Esophagus squamous epithelium (tissue), 5 donors: ENCODE measurements at regions not wholly inside any gene's neighbourhood (a gene's known extent, or its start where the extent isn't known, plus 50 kb on each side); places are given as distances from the start of the nearest gene placed in this dataset.

Experiments used
- DNase-seq: peaks from one replicate; lab custom pipeline; 2025; lab: John Stamatoyannopoulos, UW
- H3K27ac ChIP-seq, 4 donors: fragments of 200-600 bp; sonication (generic); one replicate each; pipeline ENCODE4 v1.5.1; 2016 to 2019; ENCODE audit warnings: mild to moderate bottlenecking in 1 of 4
- H3K27me3 ChIP-seq, 4 donors: fragments of 200-600 bp; sonication (generic); 1 replicate in 3 of 4; 2 replicates in 1 of 4; pipeline versions ENCODE4 v1.5.1 to v1.6.0; 2017 to 2021; ENCODE audit warnings: antibody characterized with exemption in 1 of 4
- H3K36me3 ChIP-seq, 3 donors: fragments of 200-600 bp; sonication (generic); one replicate each; pipeline ENCODE4 v1.5.1; 2016 to 2019
- H3K4me1 ChIP-seq, 3 donors: fragments of 200-600 bp; sonication (generic); one replicate each; pipeline ENCODE4 v1.5.1; 2017 to 2019
- H3K4me3 ChIP-seq, 4 donors: fragments of 200-600 bp; sonication (generic); 1 replicate in 3 of 4; 2 replicates in 1 of 4; pipeline ENCODE4 v1.5.1; 2016 to 2019; ENCODE audit warnings: mild to moderate bottlenecking in 2 of 4, moderate library complexity in 1 of 4
- H3K9me3 ChIP-seq, 3 donors: fragments of 200-600 bp; sonication (generic); one replicate each; pipeline ENCODE4 v1.5.1; 2016 to 2019
- CTCF ChIP-seq, 6 experiments: fragments of 450-650 bp in 4 of 6; fragments of 200-600 bp in 2 of 6; sonication (generic) in 2 of 6; IDR thresholded peaks; one replicate each; pipeline ENCODE4 v1.5.1; 2016 to 2019; ENCODE audit warnings: antibody characterized with exemption in 6 of 6, mild to moderate bottlenecking in 4 of 6, moderate library complexity in 4 of 6
- POLR2A ChIP-seq, 4 donors: fragments of 450-650 bp; IDR thresholded peaks; one replicate each; pipeline ENCODE4 v1.6.1; 2017; ENCODE audit warnings: antibody characterized with exemption in 4 of 4, mild to moderate bottlenecking in 4 of 4, moderate library complexity in 3 of 4
- WGBS, 2 donors: methylation state at CpG; one replicate each; pipeline ENCODE4 v1.1.5; 2018; 5-methylcytosine and 5-hydroxymethylcytosine counted together
- intact Hi-C: fragments of 100-400 bp; cut with DNase I; formaldehyde crosslinking; loops from one replicate; pipeline ENCODE4 v1.15.0; 2022
- donor health status: DM: yes; HTN: yes; CAD: no.

GRCh38 chr14:98592611-98593170 is 679.3 kb downstream of the BCL11B start:
- Histone ChIP-seq H3K4me3 (no peak overlapping the region), H3K27ac (no peak overlapping the region), H3K27me3 (no peaks in the 10 kb centered on the region), H3K36me3 (no peaks in the 10 kb centered on the region), H3K4me1 (no peaks in the 10 kb centered on the region), H3K9me3 (peaks cover 0 to 7% (median 5%) of the 10 kb centered on the region in 3 donors)
- DNase-seq: no peak
- intact Hi-C loops: no loop called here
- WGBS, 2 donors: 89% methylated on average over 5 to 12 of the region's 21 CpGs
- TF ChIP-seq POLR2A (IDR thresholded peaks at IDR 0.05) (no peak), CTCF (IDR thresholded peaks at IDR 0.05) (no peak)

DNA sequence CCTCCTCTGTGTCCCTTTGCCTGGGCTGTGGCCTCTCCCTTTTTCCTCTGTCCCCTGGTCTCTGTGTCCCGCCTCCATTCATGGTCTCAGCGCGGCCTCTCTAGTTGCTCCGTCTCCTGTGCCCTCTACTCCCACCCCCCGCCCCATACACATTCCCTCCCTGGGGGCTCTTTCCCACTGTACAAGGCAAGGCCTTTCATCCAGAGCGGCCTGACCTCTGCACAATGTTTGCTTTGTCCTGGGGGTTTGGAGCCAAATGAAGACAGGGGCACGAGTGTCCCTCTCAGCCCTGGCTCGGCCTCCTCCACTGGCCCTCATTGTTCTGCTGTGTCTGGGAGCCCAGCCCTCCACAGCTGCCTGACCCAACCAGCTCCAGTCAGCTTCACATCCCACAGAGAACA is 678.6 kb downstream of the BCL11B start:
- intact Hi-C loops: no loop called here
- H3K27me3 ChIP-seq: no peaks in the 10 kb centered on the region
- peaks cover 0 to 7% (median 5%) of the 10 kb centered on the region in 3 donors for H3K9me3 ChIP-seq
- H3K27ac ChIP-seq: no peak overlapping the region
- TF ChIP-seq POLR2A (IDR thresholded peaks at IDR 0.05) (no peak), CTCF (IDR thresholded peaks at IDR 0.05) (no peak)
- no peaks in the 10 kb centered on the region for H3K4me1 ChIP-seq
- DNase-seq: no peak
- H3K36me3 ChIP-seq: no peaks in the 10 kb centered on the region
- no peak overlapping the region for H3K4me3 ChIP-seq
- WGBS, 2 donors: 71 to 75% methylated on average over 2 to 8 of the region's 8 CpGs

GRCh38 chr14:98594156-98594555 is 677.8 kb downstream of the BCL11B start:
- H3K9me3 ChIP-seq: peaks cover 0 to 7% (median 5%) of the 10 kb centered on the region in 3 donors
- TF ChIP-seq POLR2A (IDR thresholded peaks at IDR 0.05) (no peak), CTCF (IDR thresholded peaks at IDR 0.05) (no peak)
- no peaks in the 10 kb centered on the region for H3K4me1 ChIP-seq
- H3K36me3 ChIP-seq: no peaks in the 10 kb centered on the region
- no peak overlapping the region for H3K4me3 ChIP-seq
- no peaks in the 10 kb centered on the region for H3K27me3 ChIP-seq
- no peak overlapping the region for H3K27ac ChIP-seq
- WGBS, 2 donors: 64 to 85% methylated on average over 5 of the region's 5 CpGs
- intact Hi-C loops: no loop called here
- DNase-seq: no peak

DNA sequence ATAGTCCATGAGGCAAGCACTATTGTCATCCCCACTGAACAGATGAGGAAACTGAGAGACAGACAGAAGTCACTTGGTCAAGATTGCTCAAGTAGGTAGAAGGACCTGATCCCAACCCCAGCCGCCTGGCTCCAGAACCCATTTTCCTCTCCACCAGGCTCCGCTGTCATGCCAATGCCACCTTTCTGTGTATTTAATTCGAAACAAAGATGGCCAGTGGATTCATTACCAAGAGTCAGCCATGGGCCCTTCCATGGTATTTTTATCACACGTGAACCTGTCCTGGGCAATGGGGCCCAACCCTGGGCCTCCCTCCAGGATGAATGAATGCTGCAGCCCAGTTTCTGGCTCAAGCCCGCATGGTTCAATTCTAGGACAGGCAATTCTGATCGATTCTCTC is 673.4 kb downstream of the BCL11B start:
- H3K4me1 ChIP-seq: no peaks in the 10 kb centered on the region
- intact Hi-C loops: no loop called here
- H3K4me3 ChIP-seq: no peak overlapping the region
- no peaks in the 10 kb centered on the region for H3K27me3 ChIP-seq
- H3K9me3 ChIP-seq: peaks cover 0 to 7% (median 5%) of the 10 kb centered on the region in 3 donors
- TF ChIP-seq POLR2A (IDR thresholded peaks at IDR 0.05) (no peak), CTCF (IDR thresholded peaks at IDR 0.05) (no peak)
- DNase-seq: no peak
- 89 to 90% methylated on average over 5 to 6 of the region's 6 CpGs for WGBS, 2 donors
- no peaks in the 10 kb centered on the region for H3K36me3 ChIP-seq
- H3K27ac ChIP-seq: no peak overlapping the region

DNA sequence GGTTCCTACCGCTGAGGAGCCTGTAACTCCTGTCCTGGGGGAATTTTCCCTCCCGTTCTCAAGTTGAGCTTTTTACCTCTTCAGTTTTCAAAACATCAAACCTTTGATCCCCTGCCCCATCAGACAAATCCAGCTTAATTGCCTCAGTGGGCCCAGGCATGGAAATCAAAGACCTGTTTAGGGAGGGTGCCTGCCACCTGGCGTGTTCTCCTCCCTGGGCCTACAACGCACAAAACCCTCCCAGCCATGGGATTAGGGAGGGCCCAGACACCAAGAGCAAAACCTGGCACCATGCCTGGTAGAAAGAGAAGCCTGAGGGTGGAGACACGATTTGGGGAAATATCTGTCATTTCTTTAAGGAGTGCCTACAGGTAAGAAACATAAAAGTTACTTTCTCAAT is 672.9 kb downstream of the BCL11B start:
- intact Hi-C loops: no loop called here
- no peak for DNase-seq
- Histone ChIP-seq H3K4me3 (no peak overlapping the region), H3K27me3 (no peaks in the 10 kb centered on the region), H3K4me1 (no peaks in the 10 kb centered on the region), H3K9me3 (peaks cover 0 to 7% (median 5%) of the 10 kb centered on the region in 3 donors), H3K27ac (no peak overlapping the region), H3K36me3 (no peaks in the 10 kb centered on the region)
- no peak for TF ChIP-seq POLR2A (IDR thresholded peaks at IDR 0.05)
- WGBS, 2 donors: 25 to 28% methylated on average over 3 to 5 of the region's 5 CpGs

- intact Hi-C loops: no loop called here
- WGBS, 2 donors: 63 to 77% methylated on average over 7 of the region's 7 CpGs
- H3K36me3 ChIP-seq: no peaks in the 10 kb centered on the region
- no peaks in the 10 kb centered on the region for H3K9me3 ChIP-seq
- TF ChIP-seq POLR2A (IDR thresholded peaks at IDR 0.05) (no peak), CTCF (IDR thresholded peaks at IDR 0.05) (no peak)
- DNase-seq: no peak
- no peaks in the 10 kb centered on the region for H3K4me1 ChIP-seq
- no peak overlapping the region for H3K4me3 ChIP-seq
- H3K27ac ChIP-seq: no peak overlapping the region
- no peaks in the 10 kb centered on the region for H3K27me3 ChIP-seq
Measured at GRCh38 chr14:98602983-98603382, 669.0 kb downstream of the BCL11B start.
